Mesothelial cell of epicardium (in vitro differentiated cells): ENCODE measurements at regions not wholly inside any gene's neighbourhood (a gene's known extent, or its start where the extent isn't known, plus 50 kb on each side); places are given as distances from the start of the nearest gene placed in this dataset.

Experiments
- DNase-seq, 2 experiments: peaks; one replicate each; pipeline ENCODE4 v3.0.0; 2021; ENCODE audit warnings: low spot score in 2 of 2; ENCODE audit not compliant: unreplicated experiment in 2 of 2
- H3K27ac Mint-ChIP-seq: 2 replicates; pipeline ENCODE4 v1.8.0; 2021; ENCODE audit warnings: mixed read lengths
- H3K27me3 Mint-ChIP-seq: 2 replicates; pipeline ENCODE4 v1.8.0; 2021; ENCODE audit warnings: low read depth, mixed read lengths
- H3K36me3 Mint-ChIP-seq: 2 replicates; pipeline ENCODE4 v1.8.0; 2021; ENCODE audit warnings: mixed read lengths
- H3K4me1 Mint-ChIP-seq: 2 replicates; pipeline ENCODE4 v1.8.0; 2021; ENCODE audit warnings: mixed read lengths
- H3K4me3 Mint-ChIP-seq: 2 replicates; pipeline ENCODE4 v1.8.0; 2021; ENCODE audit warnings: mild to moderate bottlenecking, moderate library complexity, mixed read lengths
- H3K9me3 Mint-ChIP-seq: 2 replicates; pipeline ENCODE4 v1.8.0; 2021; ENCODE audit warnings: mixed read lengths
- TF ChIP-seq, protein P1 (sequence below): fragments of 200-600 bp; sonication (generic); IDR thresholded peaks from one replicate; pipeline ENCODE4 v1.5.0; 2021; ENCODE audit warnings: antibody characterized with exemption; ENCODE audit not compliant: unreplicated experiment

DNA sequence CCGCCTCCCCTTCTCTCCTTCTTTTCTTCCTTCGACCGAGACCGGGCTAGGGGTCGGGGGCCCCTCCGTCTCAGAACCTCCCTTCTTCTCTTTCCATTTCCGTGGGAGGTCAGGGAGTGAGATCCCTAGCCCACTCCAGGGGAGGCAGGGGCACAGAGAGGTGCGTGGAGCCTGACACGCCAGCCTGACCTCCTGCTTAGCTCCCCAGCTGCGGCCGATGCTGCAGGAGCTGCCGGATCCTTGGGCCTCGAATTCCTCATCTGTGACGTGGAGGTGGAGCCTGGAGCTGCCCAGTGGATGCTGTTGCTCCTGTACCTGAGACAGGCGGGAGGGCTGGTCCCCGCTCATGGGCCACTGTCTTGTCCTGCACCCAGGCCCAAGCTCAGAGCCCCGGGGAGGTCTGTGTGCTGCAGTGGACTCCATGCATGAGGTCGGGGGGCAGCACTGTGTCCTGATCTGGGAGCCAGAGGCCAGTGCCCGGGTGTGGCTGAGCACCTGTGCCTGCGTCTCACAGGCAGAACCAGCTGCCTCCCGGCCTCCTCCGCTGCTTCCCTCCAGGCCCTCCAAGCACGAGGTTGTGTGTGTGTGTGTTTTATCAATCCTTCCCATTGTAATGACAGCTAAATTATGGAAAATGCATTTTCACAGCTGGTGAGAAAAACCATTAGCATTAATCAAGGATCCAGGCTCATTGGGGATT, 55.3 kb upstream of the TTC34 start:
- Mint-ChIP-seq H3K4me3 (no peak overlapping the region), H3K27me3 (no peaks in the 10 kb centered on the region), H3K4me1 (no peaks in the 10 kb centered on the region), H3K9me3 (peaks cover 21% of the 10 kb centered on the region), H3K27ac (no peak overlapping the region), H3K36me3 (peaks cover 9% of the 10 kb centered on the region)
- TF ChIP-seq, protein P1, sequence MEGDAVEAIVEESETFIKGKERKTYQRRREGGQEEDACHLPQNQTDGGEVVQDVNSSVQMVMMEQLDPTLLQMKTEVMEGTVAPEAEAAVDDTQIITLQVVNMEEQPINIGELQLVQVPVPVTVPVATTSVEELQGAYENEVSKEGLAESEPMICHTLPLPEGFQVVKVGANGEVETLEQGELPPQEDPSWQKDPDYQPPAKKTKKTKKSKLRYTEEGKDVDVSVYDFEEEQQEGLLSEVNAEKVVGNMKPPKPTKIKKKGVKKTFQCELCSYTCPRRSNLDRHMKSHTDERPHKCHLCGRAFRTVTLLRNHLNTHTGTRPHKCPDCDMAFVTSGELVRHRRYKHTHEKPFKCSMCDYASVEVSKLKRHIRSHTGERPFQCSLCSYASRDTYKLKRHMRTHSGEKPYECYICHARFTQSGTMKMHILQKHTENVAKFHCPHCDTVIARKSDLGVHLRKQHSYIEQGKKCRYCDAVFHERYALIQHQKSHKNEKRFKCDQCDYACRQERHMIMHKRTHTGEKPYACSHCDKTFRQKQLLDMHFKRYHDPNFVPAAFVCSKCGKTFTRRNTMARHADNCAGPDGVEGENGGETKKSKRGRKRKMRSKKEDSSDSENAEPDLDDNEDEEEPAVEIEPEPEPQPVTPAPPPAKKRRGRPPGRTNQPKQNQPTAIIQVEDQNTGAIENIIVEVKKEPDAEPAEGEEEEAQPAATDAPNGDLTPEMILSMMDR = no peak
- no peak for DNase-seq

DNA sequence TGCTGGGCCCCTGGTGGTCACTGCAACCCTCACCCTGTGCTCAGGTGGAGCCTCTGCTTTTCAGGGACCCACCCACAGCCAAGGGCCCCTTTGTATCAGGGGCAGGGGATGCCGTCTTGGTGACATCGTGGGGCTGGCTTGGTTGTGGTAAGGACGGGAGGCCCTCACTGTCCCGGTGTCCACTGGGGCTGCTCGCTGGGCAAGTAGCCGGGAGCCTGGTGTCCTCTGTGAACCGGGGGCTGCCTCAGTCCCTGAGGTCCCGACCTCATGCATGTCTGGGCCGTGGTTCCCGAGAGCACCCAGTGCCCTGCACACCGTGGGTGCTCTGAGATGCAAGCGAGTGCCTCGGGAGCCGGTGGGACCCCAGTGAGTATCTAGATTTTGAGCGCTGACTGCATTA, 56.0 kb upstream of the TTC34 start:
- no peaks in the 10 kb centered on the region for H3K27me3 Mint-ChIP-seq
- peaks cover 19% of the 10 kb centered on the region for H3K9me3 Mint-ChIP-seq

DNA sequence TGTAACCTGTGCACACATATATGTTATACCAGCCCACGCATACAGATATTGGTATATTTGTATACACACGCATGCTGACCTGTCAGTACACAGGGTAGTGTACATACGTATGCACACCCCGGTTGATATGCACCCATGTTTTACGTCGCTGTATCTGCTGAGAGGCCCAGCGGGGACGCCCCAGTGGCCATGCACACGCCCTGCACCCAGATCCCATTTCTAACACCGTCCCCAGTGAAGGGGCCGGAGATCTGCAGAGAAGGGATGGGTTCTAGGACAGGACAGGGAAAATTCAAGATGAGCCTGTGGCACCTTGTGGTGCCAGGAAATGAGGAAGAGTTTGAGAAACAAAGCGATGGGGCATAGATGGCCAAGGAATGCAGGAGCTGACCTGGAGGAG, 57.2 kb upstream of the TTC34 start:
- no peak for DNase-seq
- Mint-ChIP-seq H3K4me3 (no peak overlapping the region), H3K36me3 (peaks cover 9% of the 10 kb centered on the region), H3K9me3 (peaks cover 17% of the 10 kb centered on the region), H3K27me3 (no peaks in the 10 kb centered on the region), H3K4me1 (no peaks in the 10 kb centered on the region), H3K27ac (no peak overlapping the region)
- TF ChIP-seq, protein P1 = no peak

More for the DNA sequence above, 56.0 kb upstream of the TTC34 start:
- Mint-ChIP-seq H3K36me3 (peaks cover 9% of the 10 kb centered on the region), H3K4me1 (no peaks in the 10 kb centered on the region), H3K4me3 (no peak overlapping the region), H3K27ac (no peak overlapping the region)
- TF ChIP-seq, protein P1 = no peak
- DNase-seq = no peak

DNA sequence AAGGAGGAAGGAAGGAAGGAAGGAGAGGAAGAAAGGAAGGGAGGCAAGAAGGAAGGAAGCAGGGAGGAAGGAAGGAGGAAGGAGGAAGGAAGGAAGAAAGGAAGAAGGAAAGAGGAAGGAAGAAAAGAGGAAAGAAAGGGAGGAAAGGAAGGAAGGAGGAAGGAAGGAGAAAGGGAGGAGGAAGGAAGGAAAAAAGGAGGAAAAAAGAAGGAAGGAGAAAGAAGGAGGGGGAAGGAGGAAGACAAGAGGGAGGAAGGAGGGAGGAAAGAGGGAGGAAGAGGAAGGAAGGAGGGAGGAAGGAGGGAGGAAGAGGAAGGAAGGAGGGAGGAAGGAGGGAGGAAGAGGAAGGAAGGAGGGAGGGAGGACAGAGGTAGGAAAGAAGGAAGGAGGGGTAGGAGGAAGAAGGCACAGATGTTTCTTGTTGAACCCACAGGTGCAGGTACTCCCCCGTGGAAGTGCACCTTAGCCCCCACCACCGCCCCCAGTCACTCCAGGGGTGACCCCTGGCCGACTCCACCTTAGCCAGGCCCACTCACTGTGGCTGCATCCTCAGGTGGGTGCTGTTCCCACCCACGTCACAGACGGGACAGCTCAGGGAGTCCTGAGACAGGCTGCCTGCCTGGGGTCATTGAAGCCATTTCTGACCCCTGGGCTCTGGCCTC, 57.9 kb upstream of the TTC34 start:
- Mint-ChIP-seq H3K36me3 (peaks cover 9% of the 10 kb centered on the region), H3K4me3 (no peak overlapping the region), H3K27ac (no peak overlapping the region), H3K4me1 (no peaks in the 10 kb centered on the region), H3K27me3 (no peaks in the 10 kb centered on the region), H3K9me3 (peaks cover 14% of the 10 kb centered on the region)
- DNase-seq = no peak
- TF ChIP-seq, protein P1 = no peak

DNA sequence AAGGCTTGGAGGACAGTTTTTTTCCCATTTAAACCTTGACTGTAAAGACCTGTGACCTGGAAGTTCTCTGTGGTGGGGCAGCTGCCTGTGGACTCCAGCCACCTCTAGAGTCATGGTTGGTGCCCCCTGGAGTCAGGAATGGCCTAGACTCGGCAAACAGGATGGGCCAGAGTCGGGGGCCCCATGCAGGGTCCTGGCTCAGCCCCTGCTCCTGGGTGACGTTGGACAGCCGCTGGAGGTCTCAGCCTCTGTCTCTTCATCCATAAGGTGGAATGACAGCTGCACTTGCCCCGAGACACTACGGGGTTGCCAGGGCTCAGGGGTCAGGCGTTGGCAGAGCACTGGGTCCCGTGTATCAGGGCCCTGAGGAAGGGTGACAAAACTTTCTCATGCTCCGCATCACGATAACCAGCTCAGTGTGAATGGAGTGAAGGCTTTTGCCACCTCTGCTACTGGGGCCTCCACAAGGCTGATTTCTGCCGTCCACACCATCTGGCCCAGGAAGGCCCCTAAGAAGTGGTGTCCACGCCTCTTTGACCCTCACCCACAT, 58.5 kb upstream of the TTC34 start:
- no peak overlapping the region for H3K27ac Mint-ChIP-seq
- DNase-seq = no peak

More for the DNA sequence above, 58.5 kb upstream of the TTC34 start:
- TF ChIP-seq, protein P1 = no peak
- Mint-ChIP-seq H3K4me3 (no peak overlapping the region), H3K27me3 (no peaks in the 10 kb centered on the region), H3K9me3 (peaks cover 14% of the 10 kb centered on the region), H3K36me3 (peaks cover 9% of the 10 kb centered on the region), H3K4me1 (no peaks in the 10 kb centered on the region)
